ENCODE measurements at regions not wholly inside any gene's neighbourhood (a gene's known extent, or its start where the extent isn't known, plus 50 kb on each side); places are given as distances from the start of the nearest gene placed in this dataset.

DNA sequence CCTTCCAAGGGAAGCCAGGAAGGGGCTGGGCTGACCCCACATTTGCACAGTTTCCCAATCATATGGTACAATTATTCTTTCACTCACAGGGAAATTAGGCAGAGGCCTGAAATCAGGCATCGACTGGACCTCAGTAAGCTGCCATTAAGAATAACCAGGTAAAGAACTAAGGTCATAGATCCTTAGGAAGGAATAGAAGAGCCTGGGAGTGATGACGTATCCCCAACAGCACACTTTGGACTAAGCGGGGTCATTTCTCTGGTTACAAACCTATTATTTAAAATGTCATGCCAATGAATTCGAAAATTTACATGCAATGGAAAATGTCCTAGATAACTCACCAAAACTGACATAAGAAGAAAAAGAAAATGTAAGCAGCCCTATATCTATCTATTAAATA, 118.2 kb downstream of the BRD1 start:
- TF ChIP-seq, protein P1, sequence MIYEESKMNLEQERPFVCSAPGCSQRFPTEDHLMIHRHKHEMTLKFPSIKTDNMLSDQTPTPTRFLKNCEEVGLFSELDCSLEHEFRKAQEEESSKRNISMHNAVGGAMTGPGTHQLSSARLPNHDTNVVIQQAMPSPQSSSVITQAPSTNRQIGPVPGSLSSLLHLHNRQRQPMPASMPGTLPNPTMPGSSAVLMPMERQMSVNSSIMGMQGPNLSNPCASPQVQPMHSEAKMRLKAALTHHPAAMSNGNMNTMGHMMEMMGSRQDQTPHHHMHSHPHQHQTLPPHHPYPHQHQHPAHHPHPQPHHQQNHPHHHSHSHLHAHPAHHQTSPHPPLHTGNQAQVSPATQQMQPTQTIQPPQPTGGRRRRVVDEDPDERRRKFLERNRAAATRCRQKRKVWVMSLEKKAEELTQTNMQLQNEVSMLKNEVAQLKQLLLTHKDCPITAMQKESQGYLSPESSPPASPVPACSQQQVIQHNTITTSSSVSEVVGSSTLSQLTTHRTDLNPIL (CRISPR knock-in tag; IDR thresholded peaks at IDR 0.05; ENCODE audit: low read depth), result no peak
- TF ChIP-seq CSDC2 (CRISPR knock-in tag; IDR thresholded peaks at IDR 0.05), result no peak
- TF ChIP-seq TCF4 (CRISPR knock-in tag; IDR thresholded peaks at IDR 0.05; ENCODE audit: borderline replicate concordance), result no peak
- no peak for TF ChIP-seq ZNF565 (CRISPR knock-in tag; conservative IDR thresholded peaks at IDR 0.05; ENCODE audit: low read depth)
- TF ChIP-seq, protein P2, sequence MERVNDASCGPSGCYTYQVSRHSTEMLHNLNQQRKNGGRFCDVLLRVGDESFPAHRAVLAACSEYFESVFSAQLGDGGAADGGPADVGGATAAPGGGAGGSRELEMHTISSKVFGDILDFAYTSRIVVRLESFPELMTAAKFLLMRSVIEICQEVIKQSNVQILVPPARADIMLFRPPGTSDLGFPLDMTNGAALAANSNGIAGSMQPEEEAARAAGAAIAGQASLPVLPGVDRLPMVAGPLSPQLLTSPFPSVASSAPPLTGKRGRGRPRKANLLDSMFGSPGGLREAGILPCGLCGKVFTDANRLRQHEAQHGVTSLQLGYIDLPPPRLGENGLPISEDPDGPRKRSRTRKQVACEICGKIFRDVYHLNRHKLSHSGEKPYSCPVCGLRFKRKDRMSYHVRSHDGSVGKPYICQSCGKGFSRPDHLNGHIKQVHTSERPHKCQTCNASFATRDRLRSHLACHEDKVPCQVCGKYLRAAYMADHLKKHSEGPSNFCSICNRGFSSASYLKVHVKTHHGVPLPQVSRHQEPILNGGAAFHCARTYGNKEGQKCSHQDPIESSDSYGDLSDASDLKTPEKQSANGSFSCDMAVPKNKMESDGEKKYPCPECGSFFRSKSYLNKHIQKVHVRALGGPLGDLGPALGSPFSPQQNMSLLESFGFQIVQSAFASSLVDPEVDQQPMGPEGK (CRISPR knock-in tag; IDR thresholded peaks at IDR 0.05; ENCODE audit: borderline replicate concordance), result no peak
- no peak for TF ChIP-seq OSR1 (CRISPR knock-in tag; IDR thresholded peaks at IDR 0.05)
- no peak for TF ChIP-seq ZFP30 (CRISPR knock-in tag; IDR thresholded peaks at IDR 0.05)
- no peak for TF ChIP-seq ZFP3 (CRISPR knock-in tag; IDR thresholded peaks at IDR 0.05)
- TF ChIP-seq ISL1 (CRISPR knock-in tag; IDR thresholded peaks at IDR 0.05), result no peak

Measured in SK-N-SH treated with all-trans-retinoic acid at 6 μM for 48 hours (cell line).